HG02588 (cell line): ENCODE measurements at regions not wholly inside any gene's neighbourhood (a gene's known extent, or its start where the extent isn't known, plus 50 kb on each side); places are given as distances from the start of the nearest gene placed in this dataset.
"Not testable (repeated sequence)": the region's sequence is repeated elsewhere in the genome, so short reads cannot be mapped to it uniquely, and the experiment has no call there.

Experiments used
- ATAC-seq: cut with Tn5 transposase; IDR thresholded peaks from one replicate; pipeline ENCODE4 v1.9.1; 2021; ENCODE audit warnings: mild to moderate bottlenecking, moderate library complexity; ENCODE audit not compliant: unreplicated experiment

- ATAC-seq: not testable (repeated sequence)
Measured at GRCh38 chr6:90885137-90885536, 298.3 kb upstream of the MAP3K7 start.

GRCh38 chr6:90877616-90878015 is 290.7 kb upstream of the MAP3K7 start:
- ATAC-seq: no peak

- no peak for ATAC-seq
Measured at GRCh38 chr6:90874931-90875330, 288.1 kb upstream of the MAP3K7 start.

GRCh38 chr6:90872981-90873380 is 286.1 kb upstream of the MAP3K7 start:
- ATAC-seq: no peak

GRCh38 chr6:90870561-90870960 is 283.7 kb upstream of the MAP3K7 start:
- ATAC-seq: no peak

- no peak for ATAC-seq
Measured at GRCh38 chr6:90868656-90869055, 281.8 kb upstream of the MAP3K7 start.

GRCh38 chr6:90868256-90868655 is 281.4 kb upstream of the MAP3K7 start:
- ATAC-seq: no peak

- no peak for ATAC-seq
Measured at GRCh38 chr6:90865513-90865912, 278.6 kb upstream of the MAP3K7 start.

GRCh38 chr6:90863043-90863442 is 276.2 kb upstream of the MAP3K7 start:
- no peak for ATAC-seq

- ATAC-seq: no peak
Measured at GRCh38 chr6:90860822-90861601, 274.1 kb upstream of the MAP3K7 start.

- no peak for ATAC-seq
Measured at GRCh38 chr6:90859612-90860011, 272.7 kb upstream of the MAP3K7 start.

GRCh38 chr6:90859056-90859455 is 272.2 kb upstream of the MAP3K7 start:
- no peak for ATAC-seq

- ATAC-seq: no peak
Measured at GRCh38 chr6:90849686-90850085, 262.8 kb upstream of the MAP3K7 start.

- ATAC-seq: no peak
Measured at GRCh38 chr6:90846824-90847223, 260.0 kb upstream of the MAP3K7 start.

- ATAC-seq: no peak
Measured at GRCh38 chr6:90835596-90836212, 248.8 kb upstream of the MAP3K7 start.

- ATAC-seq: no peak
Measured at GRCh38 chr6:90829311-90829710, 242.4 kb upstream of the MAP3K7 start.

GRCh38 chr6:90820436-90820835 is 233.6 kb upstream of the MAP3K7 start:
- ATAC-seq: no peak

GRCh38 chr6:90819483-90819882 is 232.6 kb upstream of the MAP3K7 start:
- no peak for ATAC-seq

GRCh38 chr6:90818163-90818562 is 231.3 kb upstream of the MAP3K7 start:
- ATAC-seq: no peak

GRCh38 chr6:90816764-90817163 is 229.9 kb upstream of the MAP3K7 start:
- ATAC-seq: no peak

GRCh38 chr6:90811596-90812226 is 224.8 kb upstream of the MAP3K7 start:
- ATAC-seq: no peak

GRCh38 chr6:90809035-90809434 is 222.2 kb upstream of the MAP3K7 start:
- no peak for ATAC-seq
